IPS-18c (cell line): ENCODE measurements at regions not wholly inside any gene's neighbourhood (a gene's known extent, or its start where the extent isn't known, plus 50 kb on each side); places are given as distances from the start of the nearest gene placed in this dataset.

Source experiments
- H3K4me3 ChIP-seq: 2 replicates; pipeline ENCODE4 v1.7.0; 2013; ENCODE audit warnings: low read depth, mild to moderate bottlenecking, low read length, moderate library complexity; ENCODE audit not compliant: insufficient read depth
- H3K9me3 ChIP-seq: one replicate; pipeline ENCODE4 v1.6.1; 2013; ENCODE audit warnings: mild to moderate bottlenecking, low read length, moderate library complexity; ENCODE audit not compliant: control insufficient read depth, insufficient read depth

- H3K4me3 ChIP-seq = no peak overlapping the region
- H3K9me3 ChIP-seq = no peaks in the 10 kb centered on the region
These were observed 149.9 kb downstream of the SHQ1 start for GRCh38 chr3:72698154-72698917.

DNA sequence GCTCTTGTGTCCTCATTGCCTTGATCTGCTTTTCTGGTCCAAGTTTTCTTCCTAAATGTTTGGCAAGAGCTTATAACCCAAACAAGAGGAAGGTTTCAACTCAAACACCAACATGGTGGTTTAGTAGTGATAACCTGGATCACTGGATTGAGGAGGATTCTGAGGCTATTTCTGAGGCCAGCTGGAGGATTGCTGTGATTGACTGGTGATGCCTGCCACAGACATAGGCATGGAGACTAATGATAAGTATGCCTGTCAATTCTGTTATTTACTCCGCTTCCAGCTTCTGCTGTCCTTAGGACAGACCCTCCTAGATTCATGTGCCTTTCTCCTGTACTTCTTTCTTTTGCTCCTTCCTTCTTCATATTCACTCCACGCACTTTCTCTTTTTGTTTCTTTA, 150.5 kb downstream of the SHQ1 start:
- no peak overlapping the region for H3K4me3 ChIP-seq
- H3K9me3 ChIP-seq = no peaks in the 10 kb centered on the region

- Histone ChIP-seq H3K4me3 (no peak overlapping the region), H3K9me3 (no peaks in the 10 kb centered on the region)
These were observed 151.4 kb downstream of the SHQ1 start for GRCh38 chr3:72696815-72697214.

- H3K4me3 ChIP-seq = no peak overlapping the region
- H3K9me3 ChIP-seq = no peaks in the 10 kb centered on the region
These were observed 153.8 kb downstream of the SHQ1 start for GRCh38 chr3:72694398-72694797.

DNA sequence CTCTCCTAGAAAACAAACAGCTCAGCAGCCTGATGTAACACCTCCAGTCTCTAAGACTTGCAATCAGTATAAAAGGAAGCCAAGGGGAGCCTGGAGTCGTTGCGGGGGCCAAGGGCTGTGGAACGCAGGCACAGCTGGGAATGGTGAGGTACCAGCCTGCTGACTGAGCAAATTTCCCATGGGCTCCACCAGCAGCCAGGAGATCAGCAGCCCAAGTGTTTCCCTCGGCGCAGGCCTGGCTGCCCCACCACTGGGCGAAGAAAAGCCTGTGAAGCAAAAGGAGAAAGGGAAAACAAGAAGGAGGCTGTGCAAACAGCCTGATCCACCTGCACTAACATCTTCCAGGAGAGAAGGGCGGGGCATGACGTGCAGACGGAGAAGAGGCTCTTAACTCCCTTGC, 155.3 kb downstream of the SHQ1 start:
- no peak overlapping the region for H3K4me3 ChIP-seq

GRCh38 chr3:72690629-72691028, 157.6 kb downstream of the SHQ1 start:
- H3K9me3 ChIP-seq = no peaks in the 10 kb centered on the region

More for the DNA sequence above, 155.3 kb downstream of the SHQ1 start:
- H3K9me3 ChIP-seq = no peaks in the 10 kb centered on the region

GRCh38 chr3:72682936-72683452, 165.3 kb downstream of the SHQ1 start:
- Histone ChIP-seq H3K9me3 (no peaks in the 10 kb centered on the region), H3K4me3 (no peak overlapping the region)

More at GRCh38 chr3:72690629-72691028, 157.6 kb downstream of the SHQ1 start:
- H3K4me3 ChIP-seq = no peak overlapping the region

- Histone ChIP-seq H3K9me3 (no peaks in the 10 kb centered on the region), H3K4me3 (no peak overlapping the region)
These were observed 166.6 kb downstream of the SHQ1 start for GRCh38 chr3:72681598-72681997.

GRCh38 chr3:72680766-72681165, 167.5 kb downstream of the SHQ1 start:
- no peaks in the 10 kb centered on the region for H3K9me3 ChIP-seq
- H3K4me3 ChIP-seq = no peak overlapping the region

DNA sequence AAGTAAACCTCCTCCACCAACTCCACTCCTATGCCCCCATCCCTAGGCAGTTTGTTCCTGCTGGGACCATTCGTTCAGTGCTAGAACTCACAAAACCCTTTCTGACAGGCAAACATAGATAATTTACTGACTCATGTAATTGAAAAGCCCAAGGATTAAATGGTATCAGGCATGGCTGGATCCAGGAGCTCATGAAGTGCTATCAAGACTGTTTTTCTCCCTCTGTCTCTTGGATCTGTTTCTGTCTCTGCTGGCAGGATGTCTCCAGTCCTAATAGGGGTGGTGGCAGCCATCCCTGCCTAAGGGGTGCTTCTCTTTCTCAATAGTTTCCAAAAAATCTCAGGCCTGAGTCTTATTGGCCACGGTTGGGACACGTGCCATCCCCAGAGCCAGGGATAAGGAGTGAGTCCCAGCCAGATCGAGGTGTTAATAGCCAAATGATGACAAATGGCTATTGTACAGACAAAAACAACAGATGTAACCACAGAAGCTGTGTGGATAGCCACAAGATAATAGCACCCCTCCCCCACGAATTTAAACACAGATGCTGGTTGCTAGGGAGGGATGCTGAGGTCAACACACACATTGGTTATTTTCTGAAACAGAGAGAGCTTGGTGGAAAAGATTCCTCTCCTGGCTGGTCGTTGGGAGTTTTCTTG, 168.6 kb downstream of the SHQ1 start:
- no peaks in the 10 kb centered on the region for H3K9me3 ChIP-seq
- no peak overlapping the region for H3K4me3 ChIP-seq

DNA sequence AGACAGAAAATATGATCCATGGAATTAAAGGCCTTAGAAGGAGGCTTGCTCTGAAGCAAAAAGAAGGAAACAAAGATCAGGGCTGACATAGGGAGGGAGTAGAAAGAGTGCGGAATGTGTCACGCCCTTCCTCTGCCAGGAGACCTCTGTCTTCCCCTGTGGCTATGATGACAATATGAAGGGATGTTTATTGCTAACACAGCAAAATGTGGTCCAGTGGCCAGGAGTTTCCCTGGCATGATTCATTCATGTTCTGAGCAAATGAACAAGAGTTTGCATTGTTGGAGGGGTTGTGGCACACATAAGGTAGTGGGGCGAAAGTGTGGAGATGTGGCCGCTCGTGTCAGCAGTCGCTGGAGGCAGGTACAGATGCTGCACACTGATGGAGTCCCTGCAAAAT, 169.4 kb downstream of the SHQ1 start:
- Histone ChIP-seq H3K9me3 (no peaks in the 10 kb centered on the region), H3K4me3 (no peak overlapping the region)

DNA sequence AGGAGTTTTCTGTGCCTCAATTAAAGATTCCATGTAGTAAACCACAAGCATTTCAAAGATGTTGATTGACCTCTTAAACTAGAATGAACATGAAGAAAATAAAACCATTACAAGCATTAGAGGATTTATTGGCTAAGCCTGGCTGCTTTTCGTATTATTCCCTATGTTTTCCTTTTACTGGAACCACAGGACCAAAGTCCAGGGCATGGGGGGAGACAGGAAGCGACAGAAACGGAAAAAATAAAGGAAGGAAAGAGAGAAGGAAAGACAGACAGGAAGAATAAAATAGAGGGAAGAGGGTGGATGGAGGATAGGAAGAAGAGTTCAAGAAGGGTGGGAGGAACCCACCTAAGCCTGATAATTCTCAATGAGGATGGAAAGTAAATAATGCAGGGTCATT, 169.9 kb downstream of the SHQ1 start:
- Histone ChIP-seq H3K4me3 (no peak overlapping the region), H3K9me3 (no peaks in the 10 kb centered on the region)

GRCh38 chr3:72675243-72675642, 173.0 kb downstream of the SHQ1 start:
- Histone ChIP-seq H3K9me3 (no peaks in the 10 kb centered on the region), H3K4me3 (no peak overlapping the region)

- Histone ChIP-seq H3K9me3 (no peaks in the 10 kb centered on the region), H3K4me3 (no peak overlapping the region)
These were observed 175.1 kb downstream of the SHQ1 start for GRCh38 chr3:72673011-72673771.

GRCh38 chr3:72669224-72669623, 179.0 kb downstream of the SHQ1 start:
- no peaks in the 10 kb centered on the region for H3K9me3 ChIP-seq
- no peak overlapping the region for H3K4me3 ChIP-seq

DNA sequence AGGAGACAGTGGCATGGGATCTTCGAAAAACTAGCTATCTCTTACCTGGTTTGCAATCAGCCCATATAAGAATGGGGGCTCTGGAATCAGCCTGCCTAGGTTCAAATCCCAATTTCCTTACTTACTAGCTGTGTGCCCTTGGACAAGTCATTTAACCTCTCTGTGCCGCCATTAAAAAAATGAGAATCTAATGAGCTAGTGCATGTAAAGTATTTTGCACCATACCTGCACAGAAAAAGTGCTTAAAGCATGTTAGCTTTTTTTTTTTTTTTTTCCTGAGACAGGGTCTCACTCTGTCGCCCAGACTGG, 181.8 kb downstream of the SHQ1 start:
- Histone ChIP-seq H3K9me3 (no peaks in the 10 kb centered on the region), H3K4me3 (no peak overlapping the region)

DNA sequence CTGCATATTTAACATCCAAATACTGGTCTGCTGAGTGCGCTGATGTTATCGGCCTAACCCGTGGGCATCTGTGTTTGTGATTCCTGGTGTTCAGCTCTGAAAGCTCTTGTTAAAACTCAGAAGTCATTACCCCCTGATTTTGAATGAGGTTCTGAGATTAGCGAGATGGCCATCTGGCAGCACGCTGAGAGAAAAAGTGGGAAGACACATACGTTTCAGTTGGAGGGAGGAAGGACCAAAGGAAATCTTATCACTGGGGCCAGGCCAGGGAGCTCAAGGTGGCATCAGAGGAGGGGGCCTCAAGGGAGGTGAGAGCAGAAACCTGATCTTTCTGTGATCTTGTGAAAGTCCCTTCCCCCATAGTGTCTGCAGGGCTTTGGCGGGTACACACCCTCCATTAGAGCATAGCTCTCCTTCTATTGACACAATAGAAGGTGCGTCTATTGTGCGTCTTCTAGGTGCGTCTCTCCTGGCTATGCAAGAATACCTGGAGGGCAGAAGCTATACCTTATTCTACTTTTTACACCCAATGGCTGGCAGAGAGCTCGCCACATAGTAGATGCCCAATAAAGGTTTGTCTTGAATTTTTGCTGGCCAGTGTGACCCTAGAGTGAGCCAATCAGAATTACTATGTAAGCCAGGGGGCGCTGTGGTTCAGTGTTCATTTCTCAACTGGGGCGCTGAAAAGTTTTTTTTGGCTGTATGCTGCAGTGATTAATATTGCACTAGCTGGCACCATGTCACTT, 182.4 kb downstream of the SHQ1 start:
- H3K4me3 ChIP-seq = no peak overlapping the region

More for the DNA sequence above, 182.4 kb downstream of the SHQ1 start:
- no peaks in the 10 kb centered on the region for H3K9me3 ChIP-seq
